IMR-90 (cell line): ENCODE measurements at regions not wholly inside any gene's neighbourhood (a gene's known extent, or its start where the extent isn't known, plus 50 kb on each side); places are given as distances from the start of the nearest gene placed in this dataset.

Experiments
- BHLHE40 ChIP-seq: fragments of 150-350 bp; IDR thresholded peaks from 2 replicates; pipeline ENCODE4 v1.6.1; 2016; ENCODE audit warnings: mild to moderate bottlenecking, low read depth, low read length
- CHD1 ChIP-seq: IDR thresholded peaks from 2 replicates; pipeline ENCODE4 v1.6.1; 2012; ENCODE audit warnings: low read depth, low read length, improper control_type of control experiment
- CTCF ChIP-seq: conservative IDR thresholded peaks from 2 replicates; pipeline ENCODE4 v1.5.1; 2012; ENCODE audit warnings: mild to moderate bottlenecking, low read depth, low read length, improper control_type of control experiment
- FOS ChIP-seq: fragments of 150-350 bp; IDR thresholded peaks from 2 replicates; pipeline ENCODE4 v1.6.1; 2016; ENCODE audit warnings: low read depth, low read length
- MAFK ChIP-seq: IDR thresholded peaks from 2 replicates; pipeline ENCODE4 v1.6.1; 2012; ENCODE audit warnings: low read depth, low read length, improper control_type of control experiment
- POLR2A ChIP-seq: IDR thresholded peaks from 2 replicates; pipeline ENCODE4 v1.6.1; 2012; ENCODE audit warnings: mild to moderate bottlenecking, low read depth, low read length
- USF2 ChIP-seq: fragments of 150-350 bp; IDR thresholded peaks from 2 replicates; pipeline ENCODE4 v1.6.1; 2017; ENCODE audit warnings: mild to moderate bottlenecking, antibody characterized with exemption, low read length, low read depth

- TF ChIP-seq POLR2A = no peak
- TF ChIP-seq CTCF = no peak
- no peak for TF ChIP-seq MAFK
- no peak for TF ChIP-seq CHD1
- no peak for TF ChIP-seq USF2
- no peak for TF ChIP-seq FOS
- TF ChIP-seq BHLHE40 = no peak
Observed at GRCh38 chr17:77831474-77832179, 126.9 kb upstream of the TNRC6C start.
